ENCODE measurements at regions not wholly inside any gene's neighbourhood (a gene's known extent, or its start where the extent isn't known, plus 50 kb on each side); places are given as distances from the start of the nearest gene placed in this dataset.

GRCh38 chr18:2338601-2339000 is 232.7 kb downstream of the METTL4 start:
- FAIRE-seq: no peak

GRCh38 chr18:2340335-2340734 is 231.0 kb downstream of the METTL4 start:
- no peak for FAIRE-seq

- no peak for FAIRE-seq
Observed at GRCh38 chr18:2348003-2348402, 223.3 kb downstream of the METTL4 start.

- no peak for FAIRE-seq
Observed at GRCh38 chr18:2351126-2351850, 220.0 kb downstream of the METTL4 start.

GRCh38 chr18:2354292-2354691 is 217.0 kb downstream of the METTL4 start:
- no peak for FAIRE-seq

- FAIRE-seq: no peak
Observed at GRCh38 chr18:2356906-2357305, 214.4 kb downstream of the METTL4 start.

- FAIRE-seq: no peak
Observed at GRCh38 chr18:2360861-2361260, 210.4 kb downstream of the METTL4 start.

GRCh38 chr18:2368102-2368501 is 203.2 kb downstream of the METTL4 start:
- no peak for FAIRE-seq

- FAIRE-seq: no peak
Observed at GRCh38 chr18:2376707-2377106, 194.6 kb downstream of the METTL4 start.

GRCh38 chr18:2380101-2380500 is 191.2 kb downstream of the METTL4 start:
- FAIRE-seq: no peak

- FAIRE-seq: no peak
Observed at GRCh38 chr18:2381539-2381938, 189.8 kb downstream of the METTL4 start.

- FAIRE-seq: no peak
Observed at GRCh38 chr18:2387588-2387987, 183.7 kb downstream of the METTL4 start.

GRCh38 chr18:2390158-2390557 is 181.1 kb downstream of the METTL4 start:
- no peak for FAIRE-seq

- no peak for FAIRE-seq
Observed at GRCh38 chr18:2391470-2391869, 179.8 kb downstream of the METTL4 start.

- FAIRE-seq: no peak
Observed at GRCh38 chr18:2392446-2392845, 178.9 kb downstream of the METTL4 start.

GRCh38 chr18:2394684-2395083 is 176.6 kb downstream of the METTL4 start:
- no peak for FAIRE-seq

- no peak for FAIRE-seq
Observed at GRCh38 chr18:2395427-2396161, 175.7 kb downstream of the METTL4 start.

- FAIRE-seq: no peak
Observed at GRCh38 chr18:2396162-2396505, 175.2 kb downstream of the METTL4 start.

GRCh38 chr18:2400701-2401196 is 170.6 kb downstream of the METTL4 start:
- FAIRE-seq: no peak

GRCh38 chr18:2402084-2402483 is 169.2 kb downstream of the METTL4 start:
- no peak for FAIRE-seq

GRCh38 chr18:2406544-2406943 is 164.8 kb downstream of the METTL4 start:
- no peak for FAIRE-seq

- no peak for FAIRE-seq
Observed at GRCh38 chr18:2407961-2408360, 163.3 kb downstream of the METTL4 start.

GRCh38 chr18:2409906-2410305 is 161.4 kb downstream of the METTL4 start:
- no peak for FAIRE-seq

GRCh38 chr18:2410688-2411087 is 160.6 kb downstream of the METTL4 start:
- FAIRE-seq: no peak
